ENCODE measurements at regions not wholly inside any gene's neighbourhood (a gene's known extent, or its start where the extent isn't known, plus 50 kb on each side); places are given as distances from the start of the nearest gene placed in this dataset.

- ATAC-seq (peak; percentile 81), FAIRE-seq (peak; percentile 81), DNase-seq (ENCODE audit: low spot score) (peak; percentile 99)
- in situ Hi-C loops (cut with HindIII; ENCODE audit: extremely low pct_ligation_motif_present, low pct_unique_long_range_greater_than_20kb): no loop called here
- Histone ChIP-seq H3K79me2 (ENCODE audit: insufficient read depth, low read length) (peaks cover 10% of the 10 kb centered on the region), H3K4me3 (replicated peaks in 1 of 3; ENCODE audit: insufficient read depth in 1 of 3, low read depth in 2 of 3, low read length in 3 of 3) (peak overlapping the region; percentile 39 to 69 (median 50); a peak in 5 of 6 replicates), H3K27ac (ENCODE audit: extremely low read length, insufficient read depth, low read length) (peak overlapping the region; percentile 89), H3K36me3 (replicated peaks in 1 of 2; ENCODE audit: control insufficient read depth in 1 of 2, insufficient read depth in 2 of 2, low read length in 2 of 2) (no peaks in the 10 kb centered on the region; a peak in 1 of 5 replicates), H3K4me1 (ENCODE audit: insufficient read depth, low read length) (peaks cover 67% of the 10 kb centered on the region), H2AFZ (ENCODE audit: low read length) (no peak overlapping the region), H3K4me2 (ENCODE audit: low read depth, low read length) (peak overlapping the region; percentile 91), H3K9me3 (ENCODE audit: low read length) (no peaks in the 10 kb centered on the region), H4K20me1 (ENCODE audit: insufficient read depth, low read length) (no peaks in the 10 kb centered on the region), H3K27me3 (ENCODE audit: control insufficient read depth in 1 of 2, insufficient read depth in 2 of 2, low read length in 2 of 2) (no peaks in the 10 kb centered on the region), H3K9ac (ENCODE audit: insufficient read depth, low read depth, low read length) (peak overlapping the region; percentile 77)
- CTCF ChIA-PET (ENCODE audit: low intra/inter-chr PET ratio, low total read pairs): no interaction called here
- POLR2A ChIA-PET: interaction anchor here (0.7 to 10.8 kb wide), 34 partner anchors 10 to 1138 kb away, joined by 3 to 501 read pairs (median 12); partner anchors contain the start of genes FOXA2 and NXT1
- 17% methylated on average over 15 of the region's 15 CpGs for WGBS (ENCODE audit: low lambda C conversion rate)
- intact Hi-C loops (cut with micrococcal nuclease; ENCODE audit: unreplicated experiment): loop anchor here (1.0 to 2.0 kb wide), 4 partner anchors 11 to 62 kb away; no protein-coding TSS in a partner anchor
- TSS peak; percentile 88 for BruUV-seq (replicated peaks)
- TF ChIP-seq HOXA5 (CRISPR knock-in tag; IDR thresholded peaks at IDR 0.05) (peak; percentile 73; the same call in 1 of the 2 replicates), ZBTB49 (CRISPR knock-in tag; IDR thresholded peaks at IDR 0.05; ENCODE audit: borderline replicate concordance) (no peak; the same call in 1 of the 2 replicates), ZNF24 (IDR thresholded peaks at IDR 0.05) (no peak), ZNF788 (CRISPR knock-in tag; IDR thresholded peaks at IDR 0.05; ENCODE audit: borderline replicate concordance) (peak; percentile 29; the same call in 1 of the 2 replicates), CREBL2 (CRISPR knock-in tag; IDR thresholded peaks at IDR 0.05; ENCODE audit: borderline replicate concordance) (peak; percentile 93), SATB2 (CRISPR knock-in tag; IDR thresholded peaks at IDR 0.05) (0 out of 2 replicates have a peak, but pooled peaks have one; percentile 49), HOXA7 (CRISPR knock-in tag; IDR thresholded peaks at IDR 0.05) (0 out of 2 replicates have a peak, but pooled peaks have one; percentile 70), KIAA2018 (CRISPR knock-in tag; IDR thresholded peaks at IDR 0.05; ENCODE audit: borderline replicate concordance) (no peak), SYNCRIP (IDR thresholded peaks at IDR 0.05; ENCODE audit: insufficient read depth, low read depth, low read length) (no peak)
Observed at GRCh38 chr20:22523499-22524392, 60.6 kb downstream of the FOXA2 start.

All from HepG2 (cell line).